ENCODE measurements at regions not wholly inside any gene's neighbourhood (a gene's known extent, or its start where the extent isn't known, plus 50 kb on each side); places are given as distances from the start of the nearest gene placed in this dataset.

DNA sequence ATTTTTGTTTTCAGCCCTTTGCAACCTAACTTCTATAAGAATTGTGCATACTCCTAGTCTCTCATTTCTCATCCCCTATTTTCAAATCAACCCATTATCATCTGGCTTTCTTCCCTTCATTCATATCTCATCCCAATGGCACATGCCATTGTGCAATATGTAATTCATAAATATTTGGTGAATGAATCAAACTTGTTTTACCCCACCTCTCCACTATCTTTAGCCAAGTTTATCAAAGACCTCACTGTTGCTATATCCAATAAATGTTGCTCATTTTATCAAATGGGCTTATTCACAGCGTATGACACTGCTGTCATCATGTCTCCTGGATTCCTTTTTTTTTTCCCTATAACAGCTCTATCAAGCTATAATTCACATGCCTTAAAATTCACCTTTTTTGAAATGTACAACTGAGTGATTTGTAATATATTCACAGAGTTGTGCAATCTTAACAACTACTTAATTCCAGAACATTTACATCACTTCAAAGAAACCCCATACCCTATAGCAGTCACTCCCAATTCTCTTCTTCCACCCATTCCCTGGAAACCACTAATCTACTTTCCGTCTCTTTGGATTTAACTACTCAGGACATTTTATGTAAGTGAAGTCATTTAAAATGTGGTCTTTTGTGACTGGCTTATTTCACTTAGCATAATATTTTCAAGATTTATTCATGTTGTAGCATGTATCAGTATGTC is 214.4 kb upstream of the PAPPA start:
- H3K4me1 ChIP-seq (ENCODE audit: low read length): no peaks in the 10 kb centered on the region
- no peak overlapping the region for H3K4me3 ChIP-seq (ENCODE audit: low read length)
- H4K20me1 ChIP-seq (ENCODE audit: insufficient read depth, low read length): no peaks in the 10 kb centered on the region
- no peaks in the 10 kb centered on the region for H3K9me3 ChIP-seq (ENCODE audit: insufficient read depth, low read length)
- H3K27ac ChIP-seq (ENCODE audit: low read length): no peak overlapping the region
- TF ChIP-seq EZH2phosphoT487 (IDR thresholded peaks at IDR 0.05; ENCODE audit: low read depth): no peak
- TF ChIP-seq, protein P1, sequence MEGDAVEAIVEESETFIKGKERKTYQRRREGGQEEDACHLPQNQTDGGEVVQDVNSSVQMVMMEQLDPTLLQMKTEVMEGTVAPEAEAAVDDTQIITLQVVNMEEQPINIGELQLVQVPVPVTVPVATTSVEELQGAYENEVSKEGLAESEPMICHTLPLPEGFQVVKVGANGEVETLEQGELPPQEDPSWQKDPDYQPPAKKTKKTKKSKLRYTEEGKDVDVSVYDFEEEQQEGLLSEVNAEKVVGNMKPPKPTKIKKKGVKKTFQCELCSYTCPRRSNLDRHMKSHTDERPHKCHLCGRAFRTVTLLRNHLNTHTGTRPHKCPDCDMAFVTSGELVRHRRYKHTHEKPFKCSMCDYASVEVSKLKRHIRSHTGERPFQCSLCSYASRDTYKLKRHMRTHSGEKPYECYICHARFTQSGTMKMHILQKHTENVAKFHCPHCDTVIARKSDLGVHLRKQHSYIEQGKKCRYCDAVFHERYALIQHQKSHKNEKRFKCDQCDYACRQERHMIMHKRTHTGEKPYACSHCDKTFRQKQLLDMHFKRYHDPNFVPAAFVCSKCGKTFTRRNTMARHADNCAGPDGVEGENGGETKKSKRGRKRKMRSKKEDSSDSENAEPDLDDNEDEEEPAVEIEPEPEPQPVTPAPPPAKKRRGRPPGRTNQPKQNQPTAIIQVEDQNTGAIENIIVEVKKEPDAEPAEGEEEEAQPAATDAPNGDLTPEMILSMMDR (IDR thresholded peaks at IDR 0.05; ENCODE audit: low read depth, low read length): no peak
- H3K9ac ChIP-seq (ENCODE audit: low read length): no peak overlapping the region
- no peaks in the 10 kb centered on the region for H3K79me2 ChIP-seq (ENCODE audit: low read length)
- no peaks in the 10 kb centered on the region for H3K36me3 ChIP-seq (replicated peaks; ENCODE audit: low read depth, low read length)
- H3K27me3 ChIP-seq (ENCODE audit: low read depth, low read length): no peaks in the 10 kb centered on the region; the same call in 1 of the 2 replicates
- no peak overlapping the region for H2AFZ ChIP-seq (ENCODE audit: low read depth, low read length)
- H3K4me2 ChIP-seq (ENCODE audit: low read length): no peak overlapping the region

GRCh38 chr9:115941561-115942315 is 211.9 kb upstream of the PAPPA start:
- Histone ChIP-seq H3K9ac (ENCODE audit: low read length) (no peak overlapping the region), H3K27me3 (ENCODE audit: low read depth, low read length) (no peaks in the 10 kb centered on the region; the same call in 1 of the 2 replicates), H3K9me3 (ENCODE audit: insufficient read depth, low read length) (no peaks in the 10 kb centered on the region), H3K4me1 (ENCODE audit: low read length) (no peaks in the 10 kb centered on the region), H3K4me3 (ENCODE audit: low read length) (no peak overlapping the region), H2AFZ (ENCODE audit: low read depth, low read length) (no peak overlapping the region), H3K79me2 (ENCODE audit: low read length) (no peaks in the 10 kb centered on the region), H3K4me2 (ENCODE audit: low read length) (no peak overlapping the region), H4K20me1 (ENCODE audit: insufficient read depth, low read length) (no peaks in the 10 kb centered on the region), H3K36me3 (replicated peaks; ENCODE audit: low read depth, low read length) (no peaks in the 10 kb centered on the region), H3K27ac (ENCODE audit: low read length) (no peak overlapping the region)
- no peak for TF ChIP-seq EZH2phosphoT487 (IDR thresholded peaks at IDR 0.05; ENCODE audit: low read depth)
- TF ChIP-seq, protein P1 (IDR thresholded peaks at IDR 0.05; ENCODE audit: low read depth, low read length): no peak

GRCh38 chr9:115943431-115944165 is 210.0 kb upstream of the PAPPA start:
- Histone ChIP-seq H2AFZ (ENCODE audit: low read depth, low read length) (no peak overlapping the region), H3K4me1 (ENCODE audit: low read length) (no peaks in the 10 kb centered on the region), H4K20me1 (ENCODE audit: insufficient read depth, low read length) (no peaks in the 10 kb centered on the region), H3K9ac (ENCODE audit: low read length) (no peak overlapping the region), H3K9me3 (ENCODE audit: insufficient read depth, low read length) (no peaks in the 10 kb centered on the region), H3K36me3 (replicated peaks; ENCODE audit: low read depth, low read length) (no peaks in the 10 kb centered on the region), H3K79me2 (ENCODE audit: low read length) (no peaks in the 10 kb centered on the region), H3K27me3 (ENCODE audit: low read depth, low read length) (no peaks in the 10 kb centered on the region; the same call in 1 of the 2 replicates), H3K4me3 (ENCODE audit: low read length) (no peak overlapping the region), H3K27ac (ENCODE audit: low read length) (no peak overlapping the region), H3K4me2 (ENCODE audit: low read length) (no peak overlapping the region)
- TF ChIP-seq, protein P1 (IDR thresholded peaks at IDR 0.05; ENCODE audit: low read depth, low read length): no peak
- no peak for TF ChIP-seq EZH2phosphoT487 (IDR thresholded peaks at IDR 0.05; ENCODE audit: low read depth)

All from OCI-LY3 (cell line).